Endothelial cell of umbilical vein (primary cell): ENCODE measurements at regions not wholly inside any gene's neighbourhood (a gene's known extent, or its start where the extent isn't known, plus 50 kb on each side); places are given as distances from the start of the nearest gene placed in this dataset.

Source experiments
- BruUV-seq: library from RNA; stranded (reverse); fragments of 400-500 nt; replicated peaks from 2 replicates; lab custom pipeline; 2021; lab: Mats Ljungman, UMichigan
- CTCF ChIA-PET: fragments of 300-600, 350-600 bp; sonication (Branson Sonifier 250); formaldehyde crosslinking; loops from one replicate; lab custom pipeline; 2021; ENCODE audit warnings: antibody characterized with exemption, inconsistent platforms; lab: Charles Lee
- POLR2A ChIA-PET: fragments of 300-600, 350-600 bp; sonication (Branson Sonifier 250); formaldehyde crosslinking; loops from one replicate; lab custom pipeline; 2021; ENCODE audit warnings: antibody characterized with exemption, inconsistent platforms; lab: Charles Lee
- DNase-seq: peaks from one replicate; pipeline ENCODE4 v3.0.0-alpha.2; 2011; ENCODE audit warnings: low read depth, low spot score
- FAIRE-seq: peaks from 2 replicates; lab custom pipeline; 2011; peaks lifted over from hg19 to GRCh38; lab: Jason Lieb, UNC
- H2AFZ ChIP-seq: 2 replicates; pipeline ENCODE4 v1.6.0; 2012; ENCODE audit warnings: low read depth, low read length, control low read depth, inconsistent platforms
- H3K27ac ChIP-seq: 2 replicates; pipeline ENCODE4 v1.5.1; 2011; ENCODE audit warnings: low read depth, mild to moderate bottlenecking, control low read depth, low read length, moderate library complexity; ENCODE audit not compliant: insufficient read depth
- H3K27me3 ChIP-seq, 2 experiments: 2 replicates each; pipeline versions ENCODE4 v1.6.0 to v1.6.1; 2011; ENCODE audit warnings: low read length in 2 of 2, mixed read lengths in 1 of 2; ENCODE audit not compliant: control insufficient read depth in 2 of 2, insufficient read depth in 2 of 2
- H3K36me3 ChIP-seq, 2 experiments: 2 replicates in 1 of 2; 3 replicates in 1 of 2; pipeline ENCODE4 v1.5.1; 2011; ENCODE audit warnings: low read length in 2 of 2, mild to moderate bottlenecking in 1 of 2, moderate library complexity in 1 of 2; ENCODE audit not compliant: control insufficient read depth in 2 of 2, insufficient read depth in 2 of 2; ENCODE audit errors: extremely low read depth in 1 of 2
- H3K4me1 ChIP-seq: 3 replicates; pipeline ENCODE4 v1.5.1; 2011; ENCODE audit warnings: mild to moderate bottlenecking, low read length; ENCODE audit not compliant: control insufficient read depth, insufficient read depth; ENCODE audit errors: extremely low read depth
- H3K4me2 ChIP-seq: 2 replicates; pipeline ENCODE4 v1.6.1; 2011; ENCODE audit warnings: low read length, control low read depth, mixed read lengths; ENCODE audit not compliant: insufficient read depth
- H3K4me3 ChIP-seq, 3 experiments: fragments of 200-600 bp in 1 of 3; sonication (generic), shearing (Covaris generic) in 1 of 3; replicated peaks in 1 of 3; 2 replicates each; pipeline ENCODE4 v1.5.1; 2011 to 2016; ENCODE audit warnings: control low read depth in 3 of 3, low read length in 3 of 3, mild to moderate bottlenecking in 2 of 3, inconsistent platforms in 1 of 3, low read depth in 1 of 3, moderate library complexity in 1 of 3; ENCODE audit not compliant: insufficient read depth in 1 of 3
- H3K79me2 ChIP-seq: 2 replicates; pipeline ENCODE4 v1.6.0; 2012; ENCODE audit warnings: low read length, inconsistent platforms; ENCODE audit not compliant: control insufficient read depth, insufficient read depth
- H3K9ac ChIP-seq: replicated peaks from 2 replicates; pipeline ENCODE3; 2011; ENCODE audit warnings: low read length, control low read depth; ENCODE audit not compliant: insufficient read depth; ENCODE audit errors: extremely low read depth
- H3K9me1 ChIP-seq: replicated peaks from 3 replicates; pipeline ENCODE4 v1.6.0; 2011; ENCODE audit warnings: mild to moderate bottlenecking, low read length; ENCODE audit not compliant: control insufficient read depth, insufficient read depth; ENCODE audit errors: extremely low read depth
- H3K9me3 ChIP-seq: replicated peaks from 2 replicates; pipeline ENCODE4 v1.5.1; 2012; ENCODE audit warnings: low read length, inconsistent platforms; ENCODE audit not compliant: control insufficient read depth, insufficient read depth
- H4K20me1 ChIP-seq: replicated peaks from 2 replicates; pipeline ENCODE3; 2011; ENCODE audit warnings: mild to moderate bottlenecking, low read length; ENCODE audit not compliant: control insufficient read depth, insufficient read depth; ENCODE audit errors: extremely low read depth
- CTCF ChIP-seq, 2 donors: IDR thresholded peaks; 1 replicate in 1 of 2; 2 replicates in 1 of 2; pipeline ENCODE4 v1.5.1; 2011; ENCODE audit warnings: low read length in 2 of 2, mild to moderate bottlenecking in 2 of 2, moderate library complexity in 2 of 2, control low read depth in 1 of 2, inconsistent platforms in 1 of 2, low read depth in 1 of 2; ENCODE audit not compliant: insufficient read depth in 1 of 2; ENCODE audit errors: extremely low read depth in 1 of 2
- EZH2 ChIP-seq: IDR thresholded peaks from 2 replicates; pipeline ENCODE4 v1.6.1; 2012; ENCODE audit warnings: borderline replicate concordance, low read depth, mild to moderate bottlenecking, moderate library complexity, low read length, inconsistent platforms; ENCODE audit not compliant: severe bottlenecking
- FOS ChIP-seq: IDR thresholded peaks from 2 replicates; pipeline ENCODE4 v1.6.1; 2011; ENCODE audit warnings: mild to moderate bottlenecking, low read length, moderate library complexity, borderline replicate concordance; ENCODE audit not compliant: insufficient read depth
- GATA2 ChIP-seq: IDR thresholded peaks from 2 replicates; pipeline ENCODE4 v1.7.0; 2011; ENCODE audit warnings: low read depth, mild to moderate bottlenecking, moderate library complexity, mixed read lengths, low read length; ENCODE audit not compliant: insufficient read length, insufficient read depth
- JUN ChIP-seq: IDR thresholded peaks from 2 replicates; pipeline ENCODE4 v1.6.1; 2011; ENCODE audit warnings: borderline replicate concordance, low read depth; ENCODE audit not compliant: insufficient read length, insufficient read depth
- MAX ChIP-seq: IDR thresholded peaks from 2 replicates; pipeline ENCODE4 v1.6.1; 2011; ENCODE audit not compliant: insufficient read depth, insufficient read length
- MYC ChIP-seq: IDR thresholded peaks from one replicate; pipeline ENCODE4 v1.6.1; 2011; ENCODE audit warnings: mild to moderate bottlenecking, low read depth, low read length
- POLR2A ChIP-seq: IDR thresholded peaks from 2 replicates; pipeline ENCODE4 v1.6.1; 2012; ENCODE audit warnings: low read depth, mild to moderate bottlenecking, control low read depth, low read length
- POLR2AphosphoS5 ChIP-seq: IDR thresholded peaks from 2 replicates; pipeline ENCODE4 v1.6.1; 2012; ENCODE audit warnings: low read depth, mild to moderate bottlenecking, control low read depth, low read length, moderate library complexity; ENCODE audit not compliant: insufficient read depth
- dilution Hi-C: fragments of 300-500 bp; cut with MboI; formaldehyde crosslinking; loops from one replicate; pipeline ENCODE4 v1.15.0; 2019; ENCODE audit warnings: low sequenced_read_pairs; ENCODE audit not compliant: extremely low pct_ligation_motif_present
- intact Hi-C: fragments of 100-400 bp; cut with micrococcal nuclease; formaldehyde crosslinking; loops from one replicate; pipeline ENCODE4 v1.10.0; 2022

DNA sequence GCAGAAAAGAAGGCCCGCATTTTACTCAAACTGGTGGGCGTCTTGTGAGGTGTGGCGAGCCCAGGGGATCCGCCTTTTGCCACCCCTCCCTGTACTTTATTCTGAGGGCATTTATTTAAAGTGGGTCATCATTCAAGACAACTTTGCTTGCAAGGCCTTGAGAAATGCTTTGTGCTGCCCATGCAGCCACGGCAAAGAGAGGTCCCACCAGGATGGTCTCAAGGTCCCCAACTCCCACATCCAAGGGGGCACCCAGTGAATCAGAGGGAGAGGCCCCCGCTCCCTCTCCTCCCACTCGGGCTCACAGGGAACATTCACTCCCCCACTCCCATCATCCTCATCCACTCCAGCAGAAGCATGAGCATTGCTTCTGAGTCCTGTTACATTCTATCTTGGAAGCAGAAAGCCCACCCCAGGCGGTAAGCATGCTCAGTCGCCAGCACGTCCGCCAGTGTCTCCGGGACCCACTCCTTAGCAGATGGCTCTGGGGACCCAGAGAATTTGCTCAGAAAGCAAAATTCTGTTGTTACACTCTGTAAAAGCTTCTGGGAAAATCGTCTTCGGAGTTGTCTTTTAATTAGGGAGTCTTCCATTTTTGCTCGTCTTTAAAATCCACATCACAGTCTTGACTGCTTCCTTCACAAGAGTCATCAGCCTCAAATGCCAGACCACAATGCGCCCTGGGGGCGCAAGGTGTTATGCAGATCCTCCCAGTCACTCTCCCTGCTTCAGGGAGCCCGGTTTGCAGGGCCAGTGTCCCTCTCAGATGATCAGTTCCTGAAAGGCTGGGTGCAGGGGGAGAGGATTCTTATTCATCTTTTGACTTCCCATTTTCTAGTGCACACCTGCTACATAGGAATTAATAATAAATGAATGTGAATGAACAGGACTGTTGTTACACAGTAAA is 99.4 kb upstream of the NCK2 start:
- H3K9ac ChIP-seq: no peak overlapping the region
- no peak overlapping the region for H2AFZ ChIP-seq
- no peaks in the 10 kb centered on the region for H3K9me3 ChIP-seq
- CTCF ChIA-PET: no interaction called here
- H3K79me2 ChIP-seq: no peaks in the 10 kb centered on the region
- no peak overlapping the region for H3K27ac ChIP-seq
- no peak for TF ChIP-seq GATA2
- H3K4me3 ChIP-seq: no peak overlapping the region
- no peaks in the 10 kb centered on the region for H3K4me1 ChIP-seq
- intact Hi-C loops (no loop called here), dilution Hi-C loops (no loop called here)
- H3K4me2 ChIP-seq: no peak overlapping the region
- no peaks in the 10 kb centered on the region for H3K36me3 ChIP-seq
- DNase-seq (no peak), FAIRE-seq (no peak)
- no peaks in the 10 kb centered on the region for H4K20me1 ChIP-seq
- no TSS peak for BruUV-seq
- no peaks in the 10 kb centered on the region for H3K27me3 ChIP-seq
- H3K9me1 ChIP-seq: no peaks in the 10 kb centered on the region
- POLR2A ChIA-PET: no interaction called here

- H3K9ac ChIP-seq: no peak overlapping the region
- POLR2A ChIA-PET: no interaction called here
- no peak overlapping the region for H3K4me2 ChIP-seq
- FAIRE-seq (no peak), DNase-seq (no peak)
- no peaks in the 10 kb centered on the region for H3K27me3 ChIP-seq
- no peaks in the 10 kb centered on the region for H3K79me2 ChIP-seq
- dilution Hi-C loops: no loop called here
- CTCF ChIA-PET: no interaction called here
- no TSS peak for BruUV-seq
- intact Hi-C loops: no loop called here
- H3K9me3 ChIP-seq: no peaks in the 10 kb centered on the region
- H3K4me3 ChIP-seq: no peak overlapping the region
- H3K36me3 ChIP-seq: no peaks in the 10 kb centered on the region
- H3K9me1 ChIP-seq: no peaks in the 10 kb centered on the region
- TF ChIP-seq EZH2 (no peak), MYC (no peak), CTCF (IDR thresholded peaks at IDR 0.05; ENCODE audit: extremely low read depth in 1 of 2, insufficient read depth in 1 of 2, low read depth in 1 of 2, low read length in 2 of 2) (no peak), GATA2 (no peak), FOS (no peak), POLR2A (no peak), JUN (no peak), MAX (no peak), POLR2AphosphoS5 (no peak)
- H4K20me1 ChIP-seq: no peaks in the 10 kb centered on the region
- no peak overlapping the region for H2AFZ ChIP-seq
- no peak overlapping the region for H3K27ac ChIP-seq
- H3K4me1 ChIP-seq: no peaks in the 10 kb centered on the region
Observed at GRCh38 chr2:105644174-105644980, 100.3 kb upstream of the NCK2 start.
